ENCODE measurements at regions not wholly inside any gene's neighbourhood (a gene's known extent, or its start where the extent isn't known, plus 50 kb on each side); places are given as distances from the start of the nearest gene placed in this dataset.
A peak's percentile ranks its signal among the peaks of the same experiment; 100 is the strongest.

- peak; percentile 40 for DNase-seq (ENCODE audit: low spot score)
- 58% methylated on average over 4 of the region's 4 CpGs for WGBS (ENCODE audit: low lambda C conversion rate, missing lambda C conversion rate)
These were observed 102.4 kb upstream of the CREB5 start for GRCh38 chr7:28309704-28310459.

GRCh38 chr7:28310460-28310848 lies 101.9 kb upstream of the CREB5 start:
- no peaks in the 10 kb centered on the region for H3K9me2 ChIP-seq (replicated peaks; ENCODE audit: insufficient read depth)
- peaks cover 18% of the 10 kb centered on the region for H3K4me1 ChIP-seq (ENCODE audit: insufficient read depth)
- no peak for TF ChIP-seq EZH2 (IDR thresholded peaks at IDR 0.05; ENCODE audit: borderline replicate concordance)
- TF ChIP-seq EZH2phosphoT487 (IDR thresholded peaks at IDR 0.05; ENCODE audit: low read depth, severe bottlenecking, unreplicated experiment), result no peak
- no peak for TF ChIP-seq CTCF (IDR thresholded peaks at IDR 0.05; ENCODE audit: poor library complexity)
- H4K20me1 ChIP-seq (ENCODE audit: insufficient read depth, poor library complexity, severe bottlenecking), result no peaks in the 10 kb centered on the region
- H3K27me3 ChIP-seq, result no peaks in the 10 kb centered on the region
- no peaks in the 10 kb centered on the region for H3K36me3 ChIP-seq (replicated peaks; ENCODE audit: insufficient read depth, low read depth)
- no peaks in the 10 kb centered on the region for H3K9me3 ChIP-seq (ENCODE audit: low read depth)
- H2AFZ ChIP-seq, result no peak overlapping the region
- no peak overlapping the region for H3K27ac ChIP-seq
- H3K4me2 ChIP-seq, result no peak overlapping the region
- no peak overlapping the region for H3K4me3 ChIP-seq
- DNase-seq (ENCODE audit: low spot score), result no peak
- no peaks in the 10 kb centered on the region for H3K79me2 ChIP-seq
- 83% methylated on average over 6 of the region's 6 CpGs for WGBS (ENCODE audit: low lambda C conversion rate, missing lambda C conversion rate)

More at GRCh38 chr7:28309704-28310459, 102.4 kb upstream of the CREB5 start:
- no peaks in the 10 kb centered on the region for H3K79me2 ChIP-seq
- no peaks in the 10 kb centered on the region for H3K9me3 ChIP-seq (ENCODE audit: low read depth)
- TF ChIP-seq EZH2phosphoT487 (IDR thresholded peaks at IDR 0.05; ENCODE audit: low read depth, severe bottlenecking, unreplicated experiment) (no peak), EZH2 (IDR thresholded peaks at IDR 0.05; ENCODE audit: borderline replicate concordance) (no peak), CTCF (IDR thresholded peaks at IDR 0.05; ENCODE audit: poor library complexity) (no peak)
- H2AFZ ChIP-seq, result no peak overlapping the region
- no peak overlapping the region for H3K4me3 ChIP-seq
- no peaks in the 10 kb centered on the region for H4K20me1 ChIP-seq (ENCODE audit: insufficient read depth, poor library complexity, severe bottlenecking)
- H3K4me1 ChIP-seq (ENCODE audit: insufficient read depth), result peaks cover 14% of the 10 kb centered on the region
- no peaks in the 10 kb centered on the region for H3K36me3 ChIP-seq (replicated peaks; ENCODE audit: insufficient read depth, low read depth)
- peak overlapping the region; percentile 56 for H3K4me2 ChIP-seq
- H3K27me3 ChIP-seq, result no peaks in the 10 kb centered on the region
- H3K9me2 ChIP-seq (replicated peaks; ENCODE audit: insufficient read depth), result no peaks in the 10 kb centered on the region
- peak overlapping the region; percentile 49 for H3K27ac ChIP-seq

GRCh38 chr7:28311670-28312069 lies 100.6 kb upstream of the CREB5 start:
- Histone ChIP-seq H3K4me1 (ENCODE audit: insufficient read depth) (peaks cover 28% of the 10 kb centered on the region), H3K36me3 (replicated peaks; ENCODE audit: insufficient read depth, low read depth) (no peaks in the 10 kb centered on the region), H4K20me1 (ENCODE audit: insufficient read depth, poor library complexity, severe bottlenecking) (no peaks in the 10 kb centered on the region), H3K27ac (no peak overlapping the region), H3K9me2 (replicated peaks; ENCODE audit: insufficient read depth) (no peaks in the 10 kb centered on the region), H2AFZ (no peak overlapping the region), H3K27me3 (no peaks in the 10 kb centered on the region), H3K9me3 (ENCODE audit: low read depth) (no peaks in the 10 kb centered on the region), H3K4me3 (no peak overlapping the region), H3K4me2 (peak overlapping the region; percentile 8), H3K79me2 (no peaks in the 10 kb centered on the region)
- 81% methylated on average over 12 of the region's 12 CpGs for WGBS (ENCODE audit: low lambda C conversion rate, missing lambda C conversion rate)
- DNase-seq (ENCODE audit: low spot score), result no peak
- no peak for TF ChIP-seq CTCF (IDR thresholded peaks at IDR 0.05; ENCODE audit: poor library complexity)
- no peak for TF ChIP-seq EZH2phosphoT487 (IDR thresholded peaks at IDR 0.05; ENCODE audit: low read depth, severe bottlenecking, unreplicated experiment)
- no peak for TF ChIP-seq EZH2 (IDR thresholded peaks at IDR 0.05; ENCODE audit: borderline replicate concordance)

All from hepatocyte (in vitro differentiated cells).